ENCODE measurements at regions not wholly inside any gene's neighbourhood (a gene's known extent, or its start where the extent isn't known, plus 50 kb on each side); places are given as distances from the start of the nearest gene placed in this dataset.
"Not testable (repeated sequence)": the region's sequence is repeated elsewhere in the genome, so short reads cannot be mapped to it uniquely, and the experiment has no call there.

DNA sequence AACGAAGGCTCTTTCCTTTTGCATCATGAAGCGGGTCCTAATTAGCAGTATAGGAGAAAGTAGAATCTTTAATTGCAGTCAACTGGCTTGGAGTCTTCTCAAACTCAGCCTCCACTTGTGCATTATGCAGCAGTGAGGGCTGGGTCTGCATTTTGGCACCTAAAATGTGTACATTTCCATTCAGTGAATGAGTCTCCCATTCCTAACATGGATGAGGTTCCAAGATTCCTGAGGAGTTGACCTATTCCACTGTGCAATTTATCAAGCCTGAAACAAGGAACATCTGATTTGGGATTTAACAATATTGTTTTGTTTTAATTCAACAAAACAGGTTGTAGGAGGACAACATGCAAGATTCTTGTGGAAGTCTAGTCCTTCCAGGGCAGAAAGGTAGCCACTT is 171.8 kb upstream of the S1PR3 start:
- DNase-seq: no peak

DNA sequence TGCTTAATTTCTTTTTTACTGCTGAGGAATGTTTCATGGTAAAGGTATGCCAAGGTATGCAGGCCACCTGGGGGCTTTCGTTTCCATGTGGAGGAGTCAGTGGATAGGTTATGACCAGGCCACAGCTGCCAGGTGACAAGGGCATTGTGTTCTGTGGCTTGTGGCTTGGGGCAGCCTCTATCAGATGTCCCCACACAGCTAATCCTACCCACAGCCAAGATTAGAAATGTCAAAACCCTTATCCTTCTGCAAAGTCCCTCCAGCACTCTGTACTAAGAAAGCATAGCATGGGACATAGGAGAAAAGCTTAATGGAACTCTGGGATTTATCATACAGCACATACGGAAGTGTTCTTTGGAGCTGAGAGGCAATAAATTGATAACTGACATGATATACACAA is 171.2 kb upstream of the S1PR3 start:
- no peak for DNase-seq

DNA sequence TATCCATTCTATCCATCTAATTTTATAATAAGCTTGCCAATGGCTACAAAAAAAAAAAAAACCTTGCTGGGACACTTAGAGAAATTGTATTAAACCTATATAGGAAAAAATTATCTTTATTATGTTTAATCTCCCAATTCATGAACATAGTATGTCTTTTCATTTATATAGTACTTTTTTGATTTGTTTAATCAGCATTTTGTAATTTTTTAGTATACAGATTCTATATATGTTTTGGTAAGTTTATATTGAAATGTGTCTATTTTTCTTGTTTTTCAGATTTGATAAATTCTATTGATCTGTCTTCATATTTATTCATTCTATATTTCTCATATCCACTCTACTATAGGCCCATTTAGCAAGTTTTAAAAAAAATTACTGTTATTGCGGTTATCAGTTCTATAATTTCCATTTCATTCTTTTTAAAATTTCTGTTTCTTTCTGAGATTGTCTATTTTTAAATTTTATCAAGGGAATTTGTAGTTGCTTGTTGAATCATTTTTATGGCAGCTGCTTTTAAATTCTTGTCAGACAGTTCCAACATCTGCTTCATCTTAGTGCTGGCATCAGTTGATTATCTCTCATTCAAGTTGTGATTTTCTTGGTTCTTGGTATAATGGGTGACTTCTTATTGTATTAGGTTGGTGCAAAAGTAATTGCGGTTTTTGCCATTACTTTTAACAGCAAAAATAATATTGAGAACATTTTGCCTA is 170.1 kb upstream of the S1PR3 start:
- DNase-seq: no peak

DNA sequence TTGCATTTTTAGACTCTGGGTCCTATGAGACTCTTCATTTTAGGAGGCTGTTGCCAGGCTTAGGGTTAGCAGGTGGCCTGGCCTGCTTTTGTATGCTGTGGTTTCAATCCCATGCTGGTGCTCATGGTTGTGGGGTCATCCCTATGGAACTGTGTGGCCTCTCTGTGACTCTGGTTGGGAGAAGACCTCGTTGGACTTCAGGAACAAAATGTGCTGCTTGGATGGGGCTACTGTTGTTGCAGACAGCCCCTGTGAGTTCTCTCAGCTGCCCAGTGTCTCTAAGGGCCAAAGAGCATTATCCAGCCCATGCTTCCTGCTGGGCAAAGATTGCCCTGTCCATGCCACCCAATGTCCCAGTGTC is 169.5 kb upstream of the S1PR3 start:
- DNase-seq: no peak

DNA sequence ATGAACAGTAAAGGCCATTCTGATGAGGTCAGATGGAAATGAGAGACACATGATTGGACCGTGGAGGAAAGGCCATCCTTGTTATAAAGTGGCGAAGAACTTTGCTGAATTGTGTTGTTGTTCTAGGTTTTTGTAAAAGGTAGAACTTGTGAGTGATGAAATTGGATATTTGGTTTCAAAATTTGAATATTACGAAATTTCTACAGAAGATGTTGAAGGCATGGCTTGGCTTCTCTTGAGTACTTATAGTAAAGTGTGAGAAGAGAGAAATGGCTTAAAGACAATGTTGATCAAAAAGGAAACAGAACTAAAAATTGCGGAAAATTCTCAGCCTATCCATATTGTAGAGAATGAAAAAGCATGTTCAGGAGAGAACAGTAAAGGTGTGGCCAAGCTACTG is 166.6 kb upstream of the S1PR3 start:
- no peak for DNase-seq

DNA sequence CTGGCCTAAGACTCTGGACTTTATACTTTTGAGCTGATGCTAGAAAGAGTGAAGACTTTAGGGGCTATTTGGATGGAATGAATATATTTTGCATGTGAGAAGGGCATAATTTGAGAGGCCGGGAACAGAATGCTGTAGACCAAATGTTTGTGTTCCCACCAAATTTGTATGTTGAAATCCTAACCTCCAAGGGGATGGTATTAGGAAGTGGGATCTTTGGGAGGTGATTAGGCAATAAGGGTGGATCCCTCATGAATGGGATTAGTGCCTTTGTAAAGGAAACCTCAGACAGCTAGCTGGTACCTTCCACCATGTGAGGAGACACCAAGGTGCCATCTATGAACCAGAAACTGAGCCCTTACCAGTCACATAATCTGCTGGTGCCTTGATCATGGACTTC is 165.1 kb upstream of the S1PR3 start:
- no peak for DNase-seq

DNA sequence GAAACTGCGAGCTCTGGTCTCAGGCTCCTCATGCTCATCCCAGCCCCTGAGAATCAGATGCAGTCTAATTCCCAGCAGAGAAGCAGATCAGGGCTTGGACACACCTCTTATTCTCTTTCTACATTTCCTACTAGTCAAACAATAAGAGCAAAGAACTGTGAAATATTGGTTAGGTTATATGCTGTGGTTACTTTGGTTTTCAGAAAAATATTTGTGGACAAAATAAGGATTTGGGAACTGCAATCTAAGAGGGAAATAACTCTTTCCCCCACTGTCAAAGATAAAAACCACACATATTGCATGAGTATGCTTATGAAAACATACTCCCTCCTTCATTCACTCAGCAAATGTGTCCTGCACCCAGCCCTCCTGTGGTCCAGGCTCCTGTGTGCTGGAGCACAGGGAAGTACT is 164.5 kb upstream of the S1PR3 start:
- DNase-seq: no peak

DNA sequence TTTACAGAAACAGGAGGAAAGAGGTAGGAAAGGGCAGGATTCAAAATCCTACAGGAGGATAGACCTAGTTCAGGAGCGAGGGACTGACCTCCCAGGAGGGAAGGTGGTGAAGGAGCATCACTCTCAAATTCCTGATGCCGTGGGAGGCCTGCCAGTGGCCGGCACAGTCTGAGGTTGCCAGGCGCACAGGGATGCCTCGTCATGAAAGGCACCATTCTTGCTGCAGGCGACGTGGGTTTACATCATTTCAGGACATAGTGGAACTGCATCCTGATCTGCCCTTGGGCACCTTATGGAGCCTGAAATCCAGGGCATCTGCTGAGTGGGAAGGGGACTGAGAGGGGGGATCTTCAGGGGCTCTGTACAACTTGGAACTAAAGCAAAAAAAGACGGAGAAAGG is 163.2 kb upstream of the S1PR3 start:
- no peak for DNase-seq

DNA sequence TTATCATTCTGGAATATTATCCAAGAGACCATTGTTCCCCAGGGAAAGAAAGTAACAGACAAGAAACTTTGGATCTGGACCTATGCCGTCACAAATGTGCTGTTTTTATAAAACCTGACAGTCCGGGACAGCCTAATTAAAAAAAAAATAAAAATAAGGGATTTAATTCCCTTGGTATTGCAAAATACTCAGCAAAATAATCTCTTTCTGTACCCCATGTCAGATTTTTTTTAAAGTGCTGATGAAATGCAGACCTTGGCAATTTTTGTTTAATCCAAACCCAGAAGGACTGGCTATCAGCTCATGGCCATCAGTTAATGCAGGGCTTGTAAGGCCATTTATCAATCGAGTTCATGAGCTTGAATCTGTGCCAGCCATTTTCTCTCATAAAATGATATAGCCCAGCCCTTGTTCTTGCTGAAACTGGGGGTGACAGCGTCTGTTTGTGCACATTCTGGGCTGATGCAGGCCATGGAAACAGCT is 162.7 kb upstream of the S1PR3 start:
- no peak for DNase-seq

DNA sequence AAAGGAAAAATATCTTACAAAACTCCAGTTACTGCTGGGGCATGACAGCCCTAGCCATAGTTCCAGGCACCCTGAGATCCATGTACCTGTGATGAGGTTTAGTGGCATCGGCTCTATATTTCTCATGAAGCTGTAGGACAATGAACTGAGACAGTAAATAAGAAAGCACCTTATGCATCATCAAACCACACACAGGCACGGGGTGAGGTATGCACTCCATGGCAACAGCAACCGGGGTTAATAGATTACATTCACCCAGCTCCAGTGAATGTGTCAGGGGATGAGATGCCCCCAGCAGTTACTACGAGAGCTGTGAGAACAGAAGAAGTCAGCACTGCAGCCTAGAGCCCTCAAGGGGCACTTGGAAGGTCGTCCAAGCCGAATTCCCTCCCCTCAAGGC is 162.0 kb upstream of the S1PR3 start:
- DNase-seq: no peak

DNA sequence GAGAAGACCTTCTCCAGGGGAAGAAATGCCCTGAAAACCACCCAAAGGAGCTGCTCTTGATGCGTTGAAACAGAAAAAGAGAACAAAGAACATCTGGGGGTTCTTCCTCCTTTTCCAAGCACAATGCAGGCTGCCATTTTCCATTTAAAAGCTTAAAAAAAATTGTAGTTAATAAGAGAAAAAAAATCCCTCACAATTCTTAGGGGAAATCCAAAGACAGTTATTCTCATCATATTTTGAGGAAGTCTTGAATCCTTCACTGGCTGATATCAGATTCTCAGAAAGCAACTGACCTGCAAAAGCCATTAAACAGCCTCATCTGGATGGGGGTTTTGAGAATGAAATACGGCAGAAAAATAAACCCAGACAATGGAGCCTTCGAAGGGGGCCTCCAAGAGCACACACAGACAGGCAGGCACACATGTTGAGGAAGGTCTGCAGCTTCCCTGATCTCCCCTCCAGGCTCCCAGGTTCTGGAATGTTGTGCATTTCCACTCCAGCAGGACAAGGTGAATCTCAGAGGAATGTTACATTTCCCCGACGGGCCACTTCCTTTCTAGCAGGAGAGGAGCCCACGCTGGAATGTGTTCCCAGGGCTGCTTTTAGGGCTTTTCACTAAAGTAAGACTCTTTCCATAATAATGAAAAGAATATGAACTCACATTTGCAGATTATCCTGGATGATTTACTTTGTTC is 159.4 kb upstream of the S1PR3 start:
- DNase-seq: no peak

DNA sequence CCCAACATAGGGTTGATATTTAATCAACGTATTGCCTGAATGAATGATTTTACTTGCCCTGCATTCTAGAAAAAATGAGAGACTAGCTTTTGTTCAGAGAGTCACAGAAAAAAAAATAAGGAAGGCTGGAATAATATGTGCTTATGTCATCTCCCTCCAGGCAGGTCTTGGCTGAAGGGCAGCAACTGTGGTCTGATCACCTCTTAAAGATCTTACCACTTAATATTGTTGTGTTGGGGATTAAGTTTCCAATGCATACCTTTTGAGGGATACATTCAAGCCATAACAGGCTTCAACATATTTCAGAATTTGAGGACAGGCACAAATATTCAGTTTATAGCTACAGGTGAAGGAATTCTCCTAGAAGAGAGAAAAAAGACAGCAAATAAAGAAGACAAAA is 157.3 kb upstream of the S1PR3 start:
- no peak for DNase-seq

DNA sequence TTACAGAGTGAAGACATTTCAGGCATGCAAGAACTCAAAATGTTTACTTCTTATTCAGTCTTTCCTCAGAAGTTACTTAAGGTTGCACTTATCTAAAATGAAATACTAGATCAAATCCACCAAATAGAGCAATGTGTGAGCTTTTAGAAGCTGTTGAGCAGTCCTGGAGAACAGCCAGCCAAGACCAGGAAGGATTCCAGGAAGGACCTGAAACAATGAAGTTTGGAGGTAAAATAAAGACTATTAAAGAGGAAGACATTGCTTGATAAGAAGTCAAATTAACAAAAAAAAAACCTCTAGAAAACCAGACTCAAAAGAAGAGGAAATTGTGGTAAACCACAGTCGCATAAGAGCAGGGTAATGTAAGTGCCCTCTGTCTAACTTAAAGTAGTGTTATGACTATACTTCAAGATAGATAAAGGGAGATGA is 156.2 kb upstream of the S1PR3 start:
- DNase-seq: no peak

DNA sequence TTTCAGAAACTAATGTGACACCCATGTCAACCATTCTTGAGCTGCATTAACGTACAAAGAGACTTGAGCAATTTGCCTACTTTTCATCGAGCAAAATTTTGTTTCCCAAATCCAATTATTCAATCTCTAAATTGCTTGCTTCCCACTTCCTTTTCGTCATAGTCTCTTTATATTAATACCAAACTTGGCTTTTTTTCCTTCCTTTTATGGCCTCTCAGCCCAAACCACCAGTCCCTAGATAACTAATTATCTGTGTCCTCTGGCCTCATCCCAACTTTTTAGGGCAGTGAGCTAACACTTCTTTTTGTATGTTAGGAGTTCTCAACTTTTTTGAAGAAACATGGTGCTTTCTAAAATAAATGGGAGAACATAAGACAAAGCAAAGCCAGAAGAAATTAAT is 155.5 kb upstream of the S1PR3 start:
- DNase-seq: no peak

DNA sequence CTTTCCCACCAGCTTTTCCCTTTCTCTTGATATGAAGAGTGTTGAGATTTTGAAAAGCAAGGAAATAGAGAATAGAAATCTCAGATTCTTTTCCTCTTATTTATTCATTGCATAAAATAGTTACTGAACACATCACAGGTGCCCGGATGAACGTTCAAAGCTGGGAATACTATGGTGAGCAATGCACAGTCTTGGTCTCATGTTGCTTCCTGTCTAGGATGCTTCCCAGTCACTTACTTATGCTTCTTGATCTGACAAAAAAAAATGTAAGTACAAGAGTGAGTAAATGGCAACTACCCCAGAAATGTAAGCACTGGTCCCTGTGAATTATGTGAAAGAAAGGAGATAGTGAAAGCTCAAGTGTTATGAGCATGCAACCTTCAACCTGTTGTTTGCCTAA is 153.5 kb upstream of the S1PR3 start:
- no peak for DNase-seq

DNA sequence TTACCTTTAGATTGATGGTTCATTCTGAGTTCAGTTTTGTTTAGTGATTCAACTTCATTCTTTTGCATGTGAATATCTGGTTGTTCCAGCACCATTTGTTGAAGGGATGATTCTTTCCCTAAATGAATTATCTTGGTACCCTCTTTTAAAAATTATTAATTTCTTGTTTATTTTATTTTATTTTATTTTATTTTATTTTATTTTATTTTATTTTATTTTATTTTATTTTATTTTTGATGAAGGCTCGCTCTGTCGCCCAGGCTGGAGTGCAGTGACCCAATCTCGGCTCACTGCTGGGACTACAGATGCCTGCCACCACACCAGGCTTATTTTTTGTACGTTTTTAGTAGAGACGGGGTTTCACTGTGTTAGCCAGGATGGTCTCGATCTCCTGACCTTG is 141.4 kb upstream of the S1PR3 start:
- DNase-seq: not testable (repeated sequence)

DNA sequence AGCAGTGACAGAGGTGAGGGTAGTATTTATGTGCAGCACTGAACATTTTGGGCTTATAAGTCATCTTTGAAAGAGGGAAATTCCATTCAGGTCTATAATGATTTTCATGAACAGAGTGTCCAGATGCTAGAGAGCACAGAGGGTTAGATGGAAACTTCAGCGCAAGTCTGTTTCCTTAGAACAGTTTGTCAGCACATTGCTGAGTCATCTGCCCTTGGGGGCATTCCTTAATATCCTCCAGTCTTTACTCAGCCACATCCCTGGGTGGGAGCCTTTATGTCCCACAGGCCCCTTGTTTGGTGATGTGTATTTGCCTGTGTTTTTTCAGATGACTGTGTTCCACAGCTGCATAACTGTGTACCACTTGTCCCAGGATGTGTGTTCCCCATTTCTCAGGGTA is 138.5 kb upstream of the S1PR3 start:
- DNase-seq: no peak

DNA sequence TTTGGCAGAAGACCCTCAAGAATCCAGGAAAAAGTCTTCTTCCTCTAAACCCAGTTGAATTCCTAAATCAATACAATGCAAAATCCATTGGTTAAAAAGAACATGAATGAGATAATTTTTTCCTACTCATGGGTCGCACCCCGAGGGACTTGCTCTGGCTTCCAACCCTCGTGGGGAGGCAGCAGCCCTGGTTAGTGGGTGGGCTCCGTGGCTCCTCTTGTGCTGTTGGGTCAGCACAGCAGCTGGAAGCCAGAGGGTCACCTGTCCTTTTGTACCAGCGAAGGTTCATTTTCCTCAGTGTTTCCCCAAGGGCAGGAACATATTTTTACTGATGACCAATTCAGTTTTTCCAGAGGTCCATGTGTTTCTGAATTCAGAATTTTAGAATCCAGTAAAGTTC is 120.6 kb upstream of the S1PR3 start:
- DNase-seq: no peak

DNA sequence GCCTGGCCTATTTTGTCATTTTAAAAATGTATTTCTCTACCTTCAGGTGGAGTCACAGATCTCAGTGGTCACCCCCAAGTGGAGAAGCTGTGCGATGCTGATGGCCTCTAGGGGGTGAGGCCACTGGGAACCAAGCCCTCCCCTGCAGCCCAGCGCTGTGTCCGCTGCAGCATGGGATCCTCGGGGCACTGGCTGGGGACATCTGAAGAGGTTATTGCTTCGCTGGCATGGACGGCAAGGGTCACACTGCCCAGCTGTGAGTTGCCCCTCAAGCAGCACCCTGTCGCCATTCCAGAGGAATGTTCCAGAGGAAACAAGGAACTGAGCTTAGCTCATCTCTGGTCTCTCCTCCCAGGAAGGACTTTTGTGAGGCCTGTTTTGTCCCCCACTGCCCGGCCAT is 119.6 kb upstream of the S1PR3 start:
- no peak for DNase-seq

DNA sequence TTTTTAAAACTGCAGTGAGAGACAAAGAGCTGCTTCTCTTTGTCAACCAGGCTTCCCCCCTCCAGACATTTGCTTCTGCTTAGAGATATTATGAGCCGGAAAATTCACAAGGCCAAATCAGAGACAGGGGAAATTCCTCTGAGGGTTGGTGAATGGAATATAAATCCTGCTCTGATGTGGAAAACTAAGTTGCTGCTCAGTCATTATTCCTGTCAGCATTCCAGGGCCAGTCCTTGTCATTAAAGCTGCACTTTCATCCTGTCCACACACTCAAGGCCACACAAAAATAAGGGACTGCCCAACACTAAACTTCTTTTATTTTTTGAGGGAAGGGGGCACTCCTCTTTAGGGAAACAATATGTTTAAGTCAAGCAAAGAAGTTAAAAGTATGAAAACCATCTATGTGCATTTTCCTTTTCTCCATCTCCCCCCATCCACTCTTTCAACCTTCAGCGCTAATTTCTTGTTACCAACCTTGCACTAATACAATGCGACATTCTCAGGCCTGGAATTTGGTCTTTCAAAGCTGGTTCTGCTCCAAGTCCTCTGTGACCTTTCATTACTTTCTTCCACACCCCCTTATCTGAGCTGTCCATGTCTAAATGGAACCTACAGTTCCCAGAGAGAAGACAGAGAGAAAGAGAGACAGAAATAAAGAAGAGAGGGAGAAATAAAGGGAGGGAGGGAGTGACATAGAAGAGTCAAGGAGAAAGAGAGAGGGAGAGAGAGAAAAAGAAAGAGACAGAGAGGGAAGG is 118.9 kb upstream of the S1PR3 start:
- no peak for DNase-seq

DNA sequence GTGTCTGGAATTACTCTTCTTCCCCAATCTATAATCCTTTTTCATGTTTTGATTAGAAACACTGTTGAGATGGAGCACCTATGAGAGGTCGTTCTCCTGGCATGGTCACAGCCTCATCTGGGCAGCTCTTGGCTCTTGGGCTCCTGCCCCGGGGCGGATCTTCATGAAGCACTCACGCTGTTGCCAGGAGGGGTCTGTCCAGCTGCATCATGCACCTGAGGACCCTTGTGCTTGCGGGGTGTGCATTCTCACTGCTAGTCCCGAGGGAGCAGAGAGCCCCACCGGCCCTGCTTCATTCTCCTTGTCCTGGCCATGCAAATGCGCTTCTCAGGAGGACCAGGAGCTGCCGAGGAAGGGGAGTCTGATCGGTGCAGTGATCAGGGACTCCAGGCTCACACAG is 117.6 kb upstream of the S1PR3 start:
- no peak for DNase-seq

DNA sequence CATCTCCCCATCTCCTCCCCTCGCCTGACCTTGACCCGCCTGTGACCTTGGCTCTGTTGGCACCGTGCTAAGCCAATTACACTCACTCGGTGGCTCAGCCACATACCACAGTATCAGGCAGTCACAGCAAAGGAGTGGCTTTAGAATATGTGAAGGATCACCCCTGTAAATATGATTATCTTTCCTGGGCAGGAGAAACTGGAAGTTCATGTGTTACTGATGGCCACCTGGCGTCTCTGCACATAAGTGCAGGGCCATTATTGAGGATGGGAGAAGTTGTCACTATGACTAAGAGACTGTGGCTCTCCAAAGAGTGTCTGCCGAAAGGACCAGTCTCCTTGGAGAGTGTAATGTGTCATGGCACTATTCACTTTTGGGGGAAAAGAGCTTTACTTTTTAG is 116.9 kb upstream of the S1PR3 start:
- DNase-seq: no peak

DNA sequence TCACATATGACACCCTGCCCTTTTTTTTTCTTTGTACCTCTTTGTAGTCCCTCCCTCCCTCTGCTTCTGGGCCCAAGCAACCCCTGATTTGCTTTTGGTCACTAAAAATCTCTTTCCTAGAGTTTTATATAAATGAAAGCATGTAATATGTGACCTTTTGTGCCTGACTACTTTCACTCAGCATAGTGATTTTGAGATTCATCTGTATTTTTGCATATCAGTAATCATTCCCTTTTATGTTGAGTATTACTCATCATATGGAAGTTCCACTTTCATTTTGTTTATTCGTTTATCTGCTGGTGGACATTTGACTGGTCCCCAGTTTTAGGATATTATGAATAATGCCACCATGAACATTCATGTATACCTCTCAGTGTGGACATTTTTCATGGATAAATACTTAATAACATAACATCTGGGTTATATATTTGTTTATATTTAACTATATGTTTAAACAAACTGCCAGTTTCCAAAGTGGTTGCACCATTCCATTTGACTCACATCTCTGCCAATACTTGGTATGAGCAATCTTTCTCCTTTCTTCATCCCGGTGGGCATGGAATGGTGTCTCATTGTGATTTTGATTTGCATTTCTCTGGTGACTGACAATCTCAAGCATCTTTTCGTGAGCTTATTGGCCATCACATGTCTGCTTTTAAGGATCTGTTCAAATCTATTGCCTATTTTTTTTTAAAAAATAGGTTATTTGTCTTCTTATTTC is 115.7 kb upstream of the S1PR3 start:
- no peak for DNase-seq

DNA sequence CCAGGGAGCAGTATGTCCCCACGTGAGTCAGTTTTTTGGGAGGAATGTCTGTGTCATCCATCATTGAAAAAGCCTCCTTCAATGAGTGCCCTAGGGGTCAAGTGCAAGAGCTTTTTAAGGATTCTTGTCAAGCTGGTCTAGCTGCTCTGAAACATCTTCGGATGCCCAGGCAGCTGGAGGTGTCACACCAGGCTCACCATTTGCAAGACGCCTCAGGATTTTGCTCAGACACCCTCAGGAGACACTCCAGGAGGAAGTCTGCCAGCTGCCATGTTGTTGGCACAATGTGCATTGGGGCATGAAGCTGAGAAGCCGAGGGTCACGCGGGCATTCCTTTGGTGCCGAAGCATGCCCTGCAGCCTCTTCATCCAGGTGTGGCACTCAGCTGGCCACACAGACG is 111.1 kb upstream of the S1PR3 start:
- no peak for DNase-seq
